ENCODE measurements at regions not wholly inside any gene's neighbourhood (a gene's known extent, or its start where the extent isn't known, plus 50 kb on each side); places are given as distances from the start of the nearest gene placed in this dataset.

- TF ChIP-seq REST (IDR thresholded peaks at IDR 0.05; ENCODE audit: borderline replicate concordance in 1 of 2, low read depth in 1 of 2, low read length in 2 of 2), result no peak
- no peak for TF ChIP-seq PBX2 (CRISPR knock-in tag; IDR thresholded peaks at IDR 0.05)
- TF ChIP-seq, protein P1, sequence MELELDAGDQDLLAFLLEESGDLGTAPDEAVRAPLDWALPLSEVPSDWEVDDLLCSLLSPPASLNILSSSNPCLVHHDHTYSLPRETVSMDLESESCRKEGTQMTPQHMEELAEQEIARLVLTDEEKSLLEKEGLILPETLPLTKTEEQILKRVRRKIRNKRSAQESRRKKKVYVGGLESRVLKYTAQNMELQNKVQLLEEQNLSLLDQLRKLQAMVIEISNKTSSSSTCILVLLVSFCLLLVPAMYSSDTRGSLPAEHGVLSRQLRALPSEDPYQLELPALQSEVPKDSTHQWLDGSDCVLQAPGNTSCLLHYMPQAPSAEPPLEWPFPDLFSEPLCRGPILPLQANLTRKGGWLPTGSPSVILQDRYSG (CRISPR knock-in tag; IDR thresholded peaks at IDR 0.05), result no peak
- TF ChIP-seq NR3C1 (CRISPR knock-in tag; IDR thresholded peaks at IDR 0.05), result no peak
- no peak for TF ChIP-seq ZNF432 (CRISPR knock-in tag; IDR thresholded peaks at IDR 0.05; ENCODE audit: borderline replicate concordance)
- TF ChIP-seq, protein P2, sequence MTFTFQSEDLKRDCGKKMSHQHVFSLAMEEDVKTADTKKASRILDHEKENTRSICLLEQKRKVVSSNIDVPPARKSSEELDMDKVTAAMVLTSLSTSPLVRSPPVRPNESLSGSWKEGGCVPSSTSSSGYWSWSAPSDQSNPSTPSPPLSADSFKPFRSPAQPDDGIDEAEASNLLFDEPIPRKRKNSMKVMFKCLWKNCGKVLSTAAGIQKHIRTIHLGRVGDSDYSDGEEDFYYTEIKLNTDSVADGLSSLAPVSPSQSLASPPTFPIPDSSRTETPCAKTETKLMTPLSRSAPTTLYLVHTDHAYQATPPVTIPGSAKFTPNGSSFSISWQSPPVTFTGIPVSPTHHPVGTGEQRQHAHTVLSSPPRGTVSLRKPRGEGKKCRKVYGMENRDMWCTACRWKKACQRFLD (CRISPR knock-in tag; IDR thresholded peaks at IDR 0.05; ENCODE audit: borderline replicate concordance), result no peak
- no peak for TF ChIP-seq ZNF691 (CRISPR knock-in tag; IDR thresholded peaks at IDR 0.05; ENCODE audit: borderline replicate concordance, low read depth)
- TF ChIP-seq CC2D1A (CRISPR knock-in tag; IDR thresholded peaks at IDR 0.05), result no peak
- TF ChIP-seq USF2 (IDR thresholded peaks at IDR 0.05; ENCODE audit: low read depth, low read length), result no peak
- TF ChIP-seq USF2 (CRISPR knock-in tag; IDR thresholded peaks at IDR 0.05; ENCODE audit: borderline replicate concordance), result no peak
- TF ChIP-seq ZNF44 (CRISPR knock-in tag; IDR thresholded peaks at IDR 0.05), result no peak
- no peak for TF ChIP-seq CHD2 (IDR thresholded peaks at IDR 0.05; ENCODE audit: low read depth, low read length)
These were observed 77.0 kb upstream of the ATL2 start for GRCh38 chr2:38454081-38454480.
